ENCODE measurements at regions not wholly inside any gene's neighbourhood (a gene's known extent, or its start where the extent isn't known, plus 50 kb on each side); places are given as distances from the start of the nearest gene placed in this dataset.
A peak's percentile ranks its signal among the peaks of the same experiment; 100 is the strongest.
"Not testable (repeated sequence)": the region's sequence is repeated elsewhere in the genome, so short reads cannot be mapped to it uniquely, and the experiment has no call there.

GRCh38 chr1:24250224-24250623 is 63.1 kb upstream of the IFNLR1 start:
- no peak overlapping the region for H3K27ac ChIP-seq
- TF ChIP-seq CTCF (conservative IDR thresholded peaks at IDR 0.05) (no peak), ZFX (IDR thresholded peaks at IDR 0.05) (no peak)

GRCh38 chr1:24248859-24249258 is 61.8 kb upstream of the IFNLR1 start:
- TF ChIP-seq CTCF (conservative IDR thresholded peaks at IDR 0.05) = no peak
- TF ChIP-seq ZFX (IDR thresholded peaks at IDR 0.05) = no peak
- no peak overlapping the region for H3K27ac ChIP-seq

- H3K27ac ChIP-seq = not testable (repeated sequence)
Observed at GRCh38 chr1:24247337-24247736, 60.2 kb upstream of the IFNLR1 start.

- H3K27ac ChIP-seq = peak overlapping the region; percentile 17; the same call in 1 of the 2 replicates
- TF ChIP-seq ZFX (IDR thresholded peaks at IDR 0.05) (no peak), CTCF (conservative IDR thresholded peaks at IDR 0.05) (no peak)
Observed at GRCh38 chr1:24244519-24245268, 57.6 kb upstream of the IFNLR1 start.

- TF ChIP-seq ZFX (IDR thresholded peaks at IDR 0.05) (no peak), CTCF (conservative IDR thresholded peaks at IDR 0.05) (no peak)
- no peak overlapping the region for H3K27ac ChIP-seq
Observed at GRCh38 chr1:24237750-24238395, 50.8 kb upstream of the IFNLR1 start.

GRCh38 chr1:24236789-24237371 is 49.8 kb upstream of the IFNLR1 start:
- no peak overlapping the region for H3K27ac ChIP-seq
- TF ChIP-seq CTCF (conservative IDR thresholded peaks at IDR 0.05) = no peak
- TF ChIP-seq ZFX (IDR thresholded peaks at IDR 0.05) = no peak

Measured in C4-2B (cell line).